HEK293 (cell line): ENCODE measurements at regions not wholly inside any gene's neighbourhood (a gene's known extent, or its start where the extent isn't known, plus 50 kb on each side); places are given as distances from the start of the nearest gene placed in this dataset.

Source experiments
- CTCF ChIA-PET: fragments of 350-600 bp; formaldehyde crosslinking; extraction: SDS; loops from one replicate; lab custom pipeline; 2021; ENCODE audit warnings: antibody characterized with exemption; lab: Yijun Ruan, JAX
- POLR2A ChIA-PET: fragments of 300-600 bp; formaldehyde crosslinking; extraction: SDS; loops from one replicate; lab custom pipeline; 2020; ENCODE audit warnings: antibody characterized with exemption, inconsistent platforms; lab: Yijun Ruan, JAX
- H3K27ac ChIP-seq: fragments of 200-500 bp; sonication (Bioruptor generic); 2 replicates; pipeline ENCODE4 v1.5.1; 2014; ENCODE audit warnings: low read depth, low read length, control low read depth, inconsistent platforms; ENCODE audit errors: extremely low read depth
- H3K36me3 ChIP-seq, 2 experiments: fragments of 200-500 bp in 1 of 2; sonication (Bioruptor generic) in 1 of 2; 1 replicate in 1 of 2; 2 replicates in 1 of 2; pipeline ENCODE4 v1.5.1; 2014 to 2017; ENCODE audit warnings: inconsistent platforms in 2 of 2, low read length in 2 of 2; ENCODE audit not compliant: control insufficient read depth in 2 of 2, insufficient read depth in 1 of 2
- H3K4me1 ChIP-seq: fragments of 200-500 bp; sonication (Bioruptor generic); 2 replicates; pipeline ENCODE4 v1.5.1; 2014; ENCODE audit warnings: mild to moderate bottlenecking, low read length, inconsistent platforms; ENCODE audit not compliant: control insufficient read depth, insufficient read depth
- H3K4me3 ChIP-seq: 2 replicates; pipeline ENCODE4 v1.5.1; 2011; ENCODE audit warnings: low read depth, mild to moderate bottlenecking, control low read depth, low read length, moderate library complexity
- H3K9me3 ChIP-seq: fragments of 200-500 bp; sonication (Bioruptor generic); 2 replicates; pipeline ENCODE4 v1.5.1; 2014; ENCODE audit warnings: low read depth, low read length, inconsistent platforms; ENCODE audit not compliant: control insufficient read depth, insufficient read depth
- ATF2 ChIP-seq: fragments of 450-650 bp; formaldehyde crosslinking; IDR thresholded peaks from 2 replicates; pipeline ENCODE4 v1.5.1; 2016; ENCODE audit warnings: missing biosample characterization, missing genetic modification characterization, low read depth
- FEZF1 ChIP-seq: fragments of 450-650 bp; formaldehyde crosslinking; IDR thresholded peaks from 2 replicates; pipeline ENCODE4 v1.5.1; 2016; ENCODE audit warnings: missing biosample characterization, missing genetic modification characterization
- GLI4 ChIP-seq: fragments of 450-650 bp; formaldehyde crosslinking; IDR thresholded peaks from 2 replicates; pipeline ENCODE4 v1.5.1; 2016; ENCODE audit warnings: missing biosample characterization, missing genetic modification characterization
- KLF16 ChIP-seq: fragments of 450-650 bp; formaldehyde crosslinking; IDR thresholded peaks from 2 replicates; pipeline ENCODE4 v1.5.1; 2017; ENCODE audit warnings: missing biosample characterization, missing genetic modification characterization
- OVOL3 ChIP-seq: fragments of 450-650 bp; formaldehyde crosslinking; IDR thresholded peaks from 2 replicates; pipeline ENCODE4 v1.5.1; 2016; ENCODE audit warnings: missing biosample characterization, missing genetic modification characterization
- REST ChIP-seq: fragments of 450-650 bp; formaldehyde crosslinking; IDR thresholded peaks from 2 replicates; pipeline ENCODE4 v1.5.1; 2016; ENCODE audit warnings: missing biosample characterization, missing genetic modification characterization
- SCRT2 ChIP-seq: fragments of 450-650 bp; formaldehyde crosslinking; IDR thresholded peaks from 2 replicates; pipeline ENCODE4 v1.5.1; 2016; ENCODE audit warnings: missing biosample characterization, missing genetic modification characterization
- ZBTB17 ChIP-seq: fragments of 450-650 bp; formaldehyde crosslinking; IDR thresholded peaks from 2 replicates; pipeline ENCODE4 v1.5.1; 2016; ENCODE audit warnings: missing biosample characterization, missing genetic modification characterization
- ZBTB7A ChIP-seq: fragments of 450-650 bp; formaldehyde crosslinking; IDR thresholded peaks from 2 replicates; pipeline ENCODE4 v1.5.1; 2016; ENCODE audit warnings: low read depth, missing biosample characterization, missing genetic modification characterization
- ZBTB8A ChIP-seq: fragments of 450-650 bp; formaldehyde crosslinking; IDR thresholded peaks from 2 replicates; pipeline ENCODE4 v1.5.1; 2016; ENCODE audit warnings: missing biosample characterization, missing genetic modification characterization
- ZEB2 ChIP-seq: fragments of 450-650 bp; formaldehyde crosslinking; IDR thresholded peaks from 2 replicates; pipeline ENCODE4 v1.5.1; 2016; ENCODE audit warnings: missing biosample characterization, missing genetic modification characterization
- ZNF121 ChIP-seq: fragments of 450-650 bp; formaldehyde crosslinking; IDR thresholded peaks from 2 replicates; pipeline ENCODE4 v1.5.1; 2016; ENCODE audit warnings: missing biosample characterization, missing genetic modification characterization
- ZNF133 ChIP-seq: fragments of 450-650 bp; formaldehyde crosslinking; IDR thresholded peaks from 2 replicates; pipeline ENCODE4 v1.5.1; 2016; ENCODE audit warnings: missing biosample characterization, missing genetic modification characterization
- ZNF138 ChIP-seq: fragments of 450-650 bp; formaldehyde crosslinking; IDR thresholded peaks from 2 replicates; pipeline ENCODE4 v1.5.1; 2016; ENCODE audit warnings: missing biosample characterization, missing genetic modification characterization, borderline replicate concordance
- ZNF19 ChIP-seq: fragments of 450-650 bp; formaldehyde crosslinking; IDR thresholded peaks from 2 replicates; pipeline ENCODE4; 2016; ENCODE audit warnings: missing biosample characterization, missing genetic modification characterization, low read depth
- ZNF311 ChIP-seq: fragments of 450-650 bp; formaldehyde crosslinking; IDR thresholded peaks from 2 replicates; pipeline ENCODE4 v1.5.1; 2017; ENCODE audit warnings: missing biosample characterization, missing genetic modification characterization, borderline replicate concordance
- ZNF341 ChIP-seq: fragments of 450-650 bp; formaldehyde crosslinking; IDR thresholded peaks from 2 replicates; pipeline ENCODE4; 2016; ENCODE audit warnings: low read depth, missing biosample characterization, missing genetic modification characterization
- ZNF416 ChIP-seq: fragments of 450-650 bp; formaldehyde crosslinking; IDR thresholded peaks from 2 replicates; pipeline ENCODE4 v1.5.1; 2016; ENCODE audit warnings: missing biosample characterization, missing genetic modification characterization
- ZNF426 ChIP-seq: fragments of 450-650 bp; formaldehyde crosslinking; IDR thresholded peaks from 2 replicates; pipeline ENCODE4 v1.5.1; 2017; ENCODE audit warnings: missing biosample characterization, missing genetic modification characterization, mild to moderate bottlenecking, inconsistent platforms, moderate library complexity
- ZNF48 ChIP-seq: fragments of 450-650 bp; formaldehyde crosslinking; IDR thresholded peaks from 2 replicates; pipeline ENCODE4 v1.5.1; 2016; ENCODE audit warnings: missing biosample characterization, missing genetic modification characterization
- ZNF521 ChIP-seq: fragments of 450-650 bp; formaldehyde crosslinking; IDR thresholded peaks from 2 replicates; pipeline ENCODE4 v1.5.1; 2017; ENCODE audit warnings: missing biosample characterization, mild to moderate bottlenecking, missing genetic modification characterization
- ZNF530 ChIP-seq: fragments of 450-650 bp; formaldehyde crosslinking; IDR thresholded peaks from 2 replicates; pipeline ENCODE4 v1.5.1; 2016; ENCODE audit warnings: low read depth, missing biosample characterization, missing genetic modification characterization
- ZNF555 ChIP-seq: fragments of 450-650 bp; formaldehyde crosslinking; conservative IDR thresholded peaks from 2 replicates; pipeline ENCODE4 v1.5.1; 2017; ENCODE audit warnings: missing biosample characterization, mild to moderate bottlenecking, missing genetic modification characterization, inconsistent platforms
- ZNF561 ChIP-seq: fragments of 450-650 bp; IDR thresholded peaks from 2 replicates; pipeline ENCODE4 v1.5.1; 2018; ENCODE audit warnings: missing biosample characterization, missing genetic modification characterization, borderline replicate concordance
- ZNF600 ChIP-seq: fragments of 450-650 bp; formaldehyde crosslinking; IDR thresholded peaks from 2 replicates; pipeline ENCODE4 v1.5.1; 2016; ENCODE audit warnings: missing biosample characterization, missing genetic modification characterization
- ZNF660 ChIP-seq: fragments of 450-650 bp; IDR thresholded peaks from 2 replicates; pipeline ENCODE4 v1.5.1; 2018; ENCODE audit warnings: missing biosample characterization, mild to moderate bottlenecking, missing genetic modification characterization
- ZNF707 ChIP-seq: fragments of 450-650 bp; formaldehyde crosslinking; IDR thresholded peaks from 2 replicates; pipeline ENCODE4 v1.5.1; 2016; ENCODE audit warnings: missing biosample characterization, missing genetic modification characterization
- ZNF776 ChIP-seq: fragments of 450-650 bp; formaldehyde crosslinking; IDR thresholded peaks from 2 replicates; pipeline ENCODE4 v1.5.0; 2017; ENCODE audit warnings: missing biosample characterization, missing genetic modification characterization, borderline replicate concordance
- ZSCAN30 ChIP-seq: fragments of 450-650 bp; IDR thresholded peaks from 2 replicates; pipeline ENCODE4 v1.5.1; 2018; ENCODE audit warnings: missing biosample characterization, mild to moderate bottlenecking, missing genetic modification characterization, moderate library complexity

GRCh38 chr1:83776913-83777757 is 221.8 kb downstream of the TTLL7 start:
- Histone ChIP-seq H3K27ac (no peak overlapping the region), H3K4me1 (no peaks in the 10 kb centered on the region), H3K4me3 (no peak overlapping the region), H3K36me3 (no peaks in the 10 kb centered on the region), H3K9me3 (no peaks in the 10 kb centered on the region)
- ChIA-PET CTCF (no interaction called here), POLR2A (no interaction called here)
- TF ChIP-seq ZSCAN30 (tag by site-specific recombination) (no peak), ZBTB17 (tag by site-specific recombination) (no peak), ZEB2 (tag by site-specific recombination) (no peak), ZNF133 (tag by site-specific recombination) (no peak), FEZF1 (tag by site-specific recombination) (no peak), ZNF600 (tag by site-specific recombination) (no peak), ZNF530 (no peak), GLI4 (tag by site-specific recombination) (no peak), ZNF311 (tag by site-specific recombination) (no peak)

- Histone ChIP-seq H3K9me3 (no peaks in the 10 kb centered on the region), H3K27ac (no peak overlapping the region), H3K4me3 (no peak overlapping the region), H3K4me1 (no peaks in the 10 kb centered on the region), H3K36me3 (no peaks in the 10 kb centered on the region)
- CTCF ChIA-PET: no interaction called here
- TF ChIP-seq ZNF776 (tag by site-specific recombination): no peak
- no peak for TF ChIP-seq ZNF707 (tag by site-specific recombination)
- no peak for TF ChIP-seq ZNF416 (tag by site-specific recombination)
- no peak for TF ChIP-seq ZNF521 (tag by site-specific recombination)
- peak; percentile 82 for TF ChIP-seq SCRT2 (tag by site-specific recombination)
- TF ChIP-seq KLF16 (tag by site-specific recombination): no peak
- POLR2A ChIA-PET: no interaction called here
Observed at GRCh38 chr1:83775977-83776603, 222.8 kb downstream of the TTLL7 start.

GRCh38 chr1:83773059-83773458 is 225.9 kb downstream of the TTLL7 start:
- no peak overlapping the region for H3K27ac ChIP-seq
- ChIA-PET CTCF (no interaction called here), POLR2A (no interaction called here)
- TF ChIP-seq ZNF48 (tag by site-specific recombination): no peak
- no peak for TF ChIP-seq ZBTB7A (tag by site-specific recombination)
- TF ChIP-seq ZNF341: no peak
- no peak for TF ChIP-seq ZNF555 (tag by site-specific recombination)
- no peak for TF ChIP-seq ZNF561
- no peak for TF ChIP-seq ZNF138 (tag by site-specific recombination)
- TF ChIP-seq ZNF660 (tag by site-specific recombination): no peak
- no peak for TF ChIP-seq ZNF19 (tag by site-specific recombination)
- TF ChIP-seq ZNF121 (tag by site-specific recombination): no peak
- TF ChIP-seq ATF2 (tag by site-specific recombination): no peak
- no peak for TF ChIP-seq ZBTB8A (tag by site-specific recombination)
- TF ChIP-seq ZNF133 (tag by site-specific recombination): no peak
- no peak for TF ChIP-seq OVOL3 (tag by site-specific recombination)
- no peak for TF ChIP-seq ZNF426 (tag by site-specific recombination)
- TF ChIP-seq REST (tag by site-specific recombination): no peak

More at GRCh38 chr1:83773059-83773458, 225.9 kb downstream of the TTLL7 start:
- H3K36me3 ChIP-seq: no peaks in the 10 kb centered on the region
- peaks cover 15% of the 10 kb centered on the region; the same call in 1 of the 2 replicates for H3K4me1 ChIP-seq
- no peaks in the 10 kb centered on the region for H3K9me3 ChIP-seq
- no peak overlapping the region for H3K4me3 ChIP-seq
